SU-DHL-6 (cell line): ENCODE measurements at regions not wholly inside any gene's neighbourhood (a gene's known extent, or its start where the extent isn't known, plus 50 kb on each side); places are given as distances from the start of the nearest gene placed in this dataset.
A peak's percentile ranks its signal among the peaks of the same experiment; 100 is the strongest.

Experiments
- H2AFZ ChIP-seq: fragments of 200-600 bp; sonication (generic); 2 replicates; pipeline ENCODE4 v1.6.1; 2014; ENCODE audit warnings: low read depth, mild to moderate bottlenecking, moderate library complexity, mixed read lengths, antibody characterized with exemption, low read length; ENCODE audit not compliant: severe bottlenecking
- H3F3A ChIP-seq: fragments of 200-600 bp; shearing (Covaris generic); 2 replicates; pipeline ENCODE4 v1.6.0; 2016; ENCODE audit warnings: antibody characterized with exemption, mild to moderate bottlenecking; ENCODE audit not compliant: insufficient read depth
- H3K27ac ChIP-seq: fragments of 200-600 bp; sonication (generic); 2 replicates; pipeline ENCODE4 v1.5.1; 2016; ENCODE audit warnings: low read depth, mild to moderate bottlenecking, low read length, moderate library complexity, mixed read lengths
- H3K27me3 ChIP-seq: fragments of 200-600 bp; sonication (generic), shearing (Covaris generic); 2 replicates; pipeline ENCODE4 v1.6.0; 2014; ENCODE audit warnings: mild to moderate bottlenecking, low read length
- H3K36me3 ChIP-seq: fragments of 200-600 bp; sonication (generic); 2 replicates; pipeline ENCODE4 v1.6.1; 2014; ENCODE audit warnings: mild to moderate bottlenecking, low read length, mixed read lengths
- H3K4me2 ChIP-seq: fragments of 300-600, 200-600 bp; shearing (Covaris generic), sonication (generic); 2 replicates; pipeline ENCODE4 v1.6.0; 2014; ENCODE audit warnings: low read length, low read depth, mild to moderate bottlenecking; ENCODE audit not compliant: poor library complexity, severe bottlenecking
- H3K4me3 ChIP-seq: fragments of 200-600 bp; sonication (generic); 2 replicates; pipeline ENCODE4 v1.5.1; 2014; ENCODE audit warnings: antibody characterized with exemption, low read length, mild to moderate bottlenecking, mixed read lengths; ENCODE audit not compliant: insufficient read depth, poor library complexity, severe bottlenecking
- H3K79me2 ChIP-seq: fragments of 200-600 bp; sonication (generic); 2 replicates; pipeline ENCODE4 v1.6.1; 2014; ENCODE audit warnings: mild to moderate bottlenecking, low read length, moderate library complexity; ENCODE audit not compliant: insufficient read depth
- H3K9ac ChIP-seq: fragments of 200-600 bp; sonication (generic); 2 replicates; pipeline ENCODE4 v1.7.0; 2014; ENCODE audit warnings: mild to moderate bottlenecking, low read length
- H3K9me2 ChIP-seq: fragments of 200-600 bp; sonication (generic); replicated peaks from 2 replicates; pipeline ENCODE4 v1.6.1; 2014; ENCODE audit warnings: low read length; ENCODE audit not compliant: insufficient read depth
- H3K9me3 ChIP-seq: fragments of 200-600 bp; sonication (generic); 2 replicates; pipeline ENCODE4 v1.6.1; 2014; ENCODE audit warnings: low read length, mixed read lengths; ENCODE audit not compliant: insufficient read depth
- H4K20me1 ChIP-seq: fragments of 200-600 bp; sonication (generic); 2 replicates; pipeline ENCODE4 v1.6.1; 2014; ENCODE audit warnings: low read depth, mild to moderate bottlenecking, antibody characterized with exemption, low read length, moderate library complexity, mixed read lengths
- CTCF ChIP-seq: fragments of 200-600 bp; sonication (generic); IDR thresholded peaks from one replicate; pipeline ENCODE4 v1.5.1; 2017; ENCODE audit warnings: antibody characterized with exemption, mild to moderate bottlenecking, low read length, moderate library complexity; ENCODE audit not compliant: insufficient read depth, poor library complexity, severe bottlenecking
- EZH2phosphoT487 ChIP-seq: fragments of 200-600 bp; sonication (generic), shearing (Covaris generic); conservative IDR thresholded peaks from 2 replicates; pipeline ENCODE4 v1.6.1; 2018; ENCODE audit warnings: mild to moderate bottlenecking, antibody characterized with exemption, low read length, moderate library complexity, mixed read lengths

- H3F3A ChIP-seq, result no peaks in the 10 kb centered on the region
- no peaks in the 10 kb centered on the region for H3K79me2 ChIP-seq
- H3K9me3 ChIP-seq, result no peaks in the 10 kb centered on the region
- no peaks in the 10 kb centered on the region for H3K36me3 ChIP-seq
- no peak overlapping the region for H2AFZ ChIP-seq
- no peaks in the 10 kb centered on the region for H3K27me3 ChIP-seq
- H3K27ac ChIP-seq, result no peak overlapping the region
- no peak overlapping the region for H3K9ac ChIP-seq
- H3K4me2 ChIP-seq, result no peak overlapping the region
- TF ChIP-seq CTCF, result no peak
- TF ChIP-seq EZH2phosphoT487, result no peak
- no peaks in the 10 kb centered on the region for H3K9me2 ChIP-seq
- H3K4me3 ChIP-seq, result no peak overlapping the region
- H4K20me1 ChIP-seq, result no peaks in the 10 kb centered on the region
Observed at GRCh38 chr18:27600245-27600644, 415.1 kb upstream of the CHST9 start.

GRCh38 chr18:27599202-27599829, 414.2 kb upstream of the CHST9 start:
- Histone ChIP-seq H4K20me1 (no peaks in the 10 kb centered on the region), H3K27me3 (no peaks in the 10 kb centered on the region), H3K9me3 (no peaks in the 10 kb centered on the region), H3K9ac (no peak overlapping the region), H2AFZ (no peak overlapping the region), H3K36me3 (no peaks in the 10 kb centered on the region), H3K9me2 (no peaks in the 10 kb centered on the region), H3K4me3 (no peak overlapping the region), H3F3A (no peaks in the 10 kb centered on the region), H3K4me2 (no peak overlapping the region), H3K27ac (no peak overlapping the region), H3K79me2 (no peaks in the 10 kb centered on the region)
- TF ChIP-seq CTCF (peak; percentile 97), EZH2phosphoT487 (no peak)

- H3K27ac ChIP-seq, result no peak overlapping the region
- TF ChIP-seq CTCF, result no peak
- no peak for TF ChIP-seq EZH2phosphoT487
- no peaks in the 10 kb centered on the region for H3F3A ChIP-seq
- H2AFZ ChIP-seq, result no peak overlapping the region
- no peaks in the 10 kb centered on the region for H3K27me3 ChIP-seq
- no peaks in the 10 kb centered on the region for H4K20me1 ChIP-seq
- no peaks in the 10 kb centered on the region for H3K9me3 ChIP-seq
- H3K36me3 ChIP-seq, result no peaks in the 10 kb centered on the region
- no peak overlapping the region for H3K4me2 ChIP-seq
- H3K4me3 ChIP-seq, result no peak overlapping the region
- no peaks in the 10 kb centered on the region for H3K9me2 ChIP-seq
- no peaks in the 10 kb centered on the region for H3K79me2 ChIP-seq
- H3K9ac ChIP-seq, result no peak overlapping the region
Observed at GRCh38 chr18:27595113-27595838, 410.2 kb upstream of the CHST9 start.
